ENCODE measurements at regions not wholly inside any gene's neighbourhood (a gene's known extent, or its start where the extent isn't known, plus 50 kb on each side); places are given as distances from the start of the nearest gene placed in this dataset.

DNA sequence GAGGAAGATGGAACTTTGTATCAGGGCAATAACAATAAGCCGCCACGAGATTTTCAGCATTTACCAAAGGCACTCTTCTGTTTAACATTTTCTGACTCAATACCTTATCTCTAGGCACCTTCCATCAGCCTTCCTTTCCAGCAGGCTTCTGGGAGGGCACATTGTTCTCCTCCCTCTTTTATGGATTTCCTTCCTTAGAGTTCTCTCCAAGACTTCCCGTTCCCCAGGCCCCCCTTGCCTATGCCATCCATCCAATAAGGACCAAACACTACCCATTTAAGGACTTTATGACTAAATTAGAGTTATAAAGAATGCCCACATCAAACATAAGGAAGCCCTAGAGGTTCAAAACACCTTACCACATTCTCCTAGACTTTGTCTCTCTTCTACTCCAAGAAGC, 71.0 kb upstream of the ACP3 start:
- H3K9ac ChIP-seq (ENCODE audit: low read length), result no peak overlapping the region
- no peak overlapping the region for H3K4me2 ChIP-seq (ENCODE audit: low read length)
- no peaks in the 10 kb centered on the region for H3K9me3 ChIP-seq (ENCODE audit: insufficient read depth, low read length)
- H3K27ac ChIP-seq (ENCODE audit: low read length), result no peak overlapping the region
- H3K36me3 ChIP-seq (replicated peaks; ENCODE audit: low read depth, low read length), result no peaks in the 10 kb centered on the region
- H3K27me3 ChIP-seq (ENCODE audit: low read depth, low read length), result peaks cover 17% of the 10 kb centered on the region
- TF ChIP-seq, protein P1, sequence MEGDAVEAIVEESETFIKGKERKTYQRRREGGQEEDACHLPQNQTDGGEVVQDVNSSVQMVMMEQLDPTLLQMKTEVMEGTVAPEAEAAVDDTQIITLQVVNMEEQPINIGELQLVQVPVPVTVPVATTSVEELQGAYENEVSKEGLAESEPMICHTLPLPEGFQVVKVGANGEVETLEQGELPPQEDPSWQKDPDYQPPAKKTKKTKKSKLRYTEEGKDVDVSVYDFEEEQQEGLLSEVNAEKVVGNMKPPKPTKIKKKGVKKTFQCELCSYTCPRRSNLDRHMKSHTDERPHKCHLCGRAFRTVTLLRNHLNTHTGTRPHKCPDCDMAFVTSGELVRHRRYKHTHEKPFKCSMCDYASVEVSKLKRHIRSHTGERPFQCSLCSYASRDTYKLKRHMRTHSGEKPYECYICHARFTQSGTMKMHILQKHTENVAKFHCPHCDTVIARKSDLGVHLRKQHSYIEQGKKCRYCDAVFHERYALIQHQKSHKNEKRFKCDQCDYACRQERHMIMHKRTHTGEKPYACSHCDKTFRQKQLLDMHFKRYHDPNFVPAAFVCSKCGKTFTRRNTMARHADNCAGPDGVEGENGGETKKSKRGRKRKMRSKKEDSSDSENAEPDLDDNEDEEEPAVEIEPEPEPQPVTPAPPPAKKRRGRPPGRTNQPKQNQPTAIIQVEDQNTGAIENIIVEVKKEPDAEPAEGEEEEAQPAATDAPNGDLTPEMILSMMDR (IDR thresholded peaks at IDR 0.05; ENCODE audit: low read depth, low read length), result no peak
- TF ChIP-seq EZH2phosphoT487 (IDR thresholded peaks at IDR 0.05; ENCODE audit: low read depth), result no peak
- H4K20me1 ChIP-seq (ENCODE audit: insufficient read depth, low read length), result no peaks in the 10 kb centered on the region
- no peaks in the 10 kb centered on the region for H3K4me1 ChIP-seq (ENCODE audit: low read length)
- H2AFZ ChIP-seq (ENCODE audit: low read depth, low read length), result no peak overlapping the region
- no peak overlapping the region for H3K4me3 ChIP-seq (ENCODE audit: low read length)
- no peaks in the 10 kb centered on the region for H3K79me2 ChIP-seq (ENCODE audit: low read length)

DNA sequence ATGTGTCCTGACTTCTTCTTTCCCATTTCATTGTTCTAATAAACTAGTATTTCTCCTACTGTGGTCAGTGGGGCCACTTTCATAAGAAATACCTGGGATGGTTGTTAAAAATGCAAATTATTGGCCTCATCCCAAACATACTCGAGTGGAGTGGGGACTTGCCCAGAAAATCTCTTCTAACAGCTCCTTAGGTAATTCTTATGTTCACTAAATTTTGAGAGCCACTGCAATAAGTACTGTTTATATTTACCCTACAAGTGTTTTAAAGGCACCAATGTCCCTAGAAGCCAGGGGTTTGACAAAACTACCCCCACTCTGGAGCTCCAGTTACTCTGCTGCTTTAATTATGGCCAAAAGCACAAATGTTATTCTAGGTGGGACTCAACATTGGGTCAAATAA, 70.0 kb upstream of the ACP3 start:
- Histone ChIP-seq H4K20me1 (ENCODE audit: insufficient read depth, low read length) (no peaks in the 10 kb centered on the region), H3K36me3 (replicated peaks; ENCODE audit: low read depth, low read length) (no peaks in the 10 kb centered on the region), H3K4me2 (ENCODE audit: low read length) (no peak overlapping the region), H3K27ac (ENCODE audit: low read length) (no peak overlapping the region), H3K9me3 (ENCODE audit: insufficient read depth, low read length) (no peaks in the 10 kb centered on the region), H3K4me1 (ENCODE audit: low read length) (no peaks in the 10 kb centered on the region), H3K9ac (ENCODE audit: low read length) (no peak overlapping the region), H3K4me3 (ENCODE audit: low read length) (no peak overlapping the region), H2AFZ (ENCODE audit: low read depth, low read length) (no peak overlapping the region), H3K79me2 (ENCODE audit: low read length) (no peaks in the 10 kb centered on the region), H3K27me3 (ENCODE audit: low read depth, low read length) (peaks cover 17% of the 10 kb centered on the region)
- no peak for TF ChIP-seq EZH2phosphoT487 (IDR thresholded peaks at IDR 0.05; ENCODE audit: low read depth)
- TF ChIP-seq, protein P1 (IDR thresholded peaks at IDR 0.05; ENCODE audit: low read depth, low read length), result no peak

DNA sequence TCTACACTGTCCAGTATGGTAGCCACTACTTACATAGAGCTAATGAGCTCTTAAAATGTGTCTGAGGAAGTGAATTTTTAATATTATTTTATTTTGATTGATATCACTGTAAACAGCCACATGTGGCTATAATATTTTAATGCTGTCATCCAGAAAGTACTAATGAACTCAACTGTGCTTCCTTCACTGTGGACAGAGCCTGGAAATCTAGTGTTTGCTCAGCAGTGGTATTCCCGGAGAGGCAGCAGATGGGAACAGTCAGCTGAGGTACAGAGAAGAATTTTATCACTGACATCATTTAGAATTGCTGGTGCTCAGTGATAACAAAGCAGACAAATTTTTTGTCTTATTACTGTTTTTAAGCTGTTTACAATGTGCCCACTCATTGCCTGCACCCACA, 68.7 kb upstream of the ACP3 start:
- H3K27ac ChIP-seq (ENCODE audit: low read length), result no peak overlapping the region
- no peaks in the 10 kb centered on the region for H4K20me1 ChIP-seq (ENCODE audit: insufficient read depth, low read length)
- H3K27me3 ChIP-seq (ENCODE audit: low read depth, low read length), result peaks cover 17% of the 10 kb centered on the region
- TF ChIP-seq EZH2phosphoT487 (IDR thresholded peaks at IDR 0.05; ENCODE audit: low read depth), result no peak
- TF ChIP-seq, protein P1 (IDR thresholded peaks at IDR 0.05; ENCODE audit: low read depth, low read length), result no peak
- no peaks in the 10 kb centered on the region for H3K36me3 ChIP-seq (replicated peaks; ENCODE audit: low read depth, low read length)
- H3K9ac ChIP-seq (ENCODE audit: low read length), result no peak overlapping the region
- H2AFZ ChIP-seq (ENCODE audit: low read depth, low read length), result no peak overlapping the region
- no peak overlapping the region for H3K4me2 ChIP-seq (ENCODE audit: low read length)
- H3K4me3 ChIP-seq (ENCODE audit: low read length), result no peak overlapping the region
- H3K9me3 ChIP-seq (ENCODE audit: insufficient read depth, low read length), result no peaks in the 10 kb centered on the region
- no peaks in the 10 kb centered on the region for H3K4me1 ChIP-seq (ENCODE audit: low read length)
- no peaks in the 10 kb centered on the region for H3K79me2 ChIP-seq (ENCODE audit: low read length)

DNA sequence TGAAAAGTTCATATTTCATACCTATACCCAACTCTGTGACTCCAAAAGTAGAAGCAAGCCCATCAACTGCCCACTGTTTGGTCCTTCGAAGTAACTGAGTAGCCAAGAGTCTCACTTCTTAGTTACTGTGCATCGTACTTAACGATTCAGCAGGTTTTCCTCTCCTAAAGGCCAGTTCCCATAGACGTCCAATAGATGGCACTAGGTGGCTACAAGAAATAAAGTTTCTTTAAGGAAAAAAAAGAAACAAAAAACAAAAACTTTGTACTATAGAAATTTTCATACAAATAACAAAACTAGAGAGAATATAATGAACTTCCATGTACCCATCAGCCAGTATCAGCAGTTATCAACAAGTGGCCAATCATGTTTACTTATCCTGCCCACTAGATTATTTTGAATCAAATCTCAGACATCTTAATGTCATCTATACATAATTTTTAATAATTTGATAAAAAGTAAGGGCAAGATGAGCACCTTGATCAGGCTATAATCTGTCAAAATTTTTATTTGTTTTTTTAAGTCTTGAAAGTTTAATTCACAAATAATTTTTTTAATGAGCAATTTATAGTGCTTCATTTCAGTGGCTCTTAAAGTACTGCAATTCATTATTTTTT, 63.8 kb upstream of the ACP3 start:
- no peak overlapping the region for H2AFZ ChIP-seq (ENCODE audit: low read depth, low read length)
- no peaks in the 10 kb centered on the region for H3K79me2 ChIP-seq (ENCODE audit: low read length)
- H3K4me1 ChIP-seq (ENCODE audit: low read length), result peaks cover 10% of the 10 kb centered on the region
- no peak overlapping the region for H3K27ac ChIP-seq (ENCODE audit: low read length)
- TF ChIP-seq, protein P1 (IDR thresholded peaks at IDR 0.05; ENCODE audit: low read depth, low read length), result peak; percentile 87
- TF ChIP-seq EZH2phosphoT487 (IDR thresholded peaks at IDR 0.05; ENCODE audit: low read depth), result no peak
- no peaks in the 10 kb centered on the region for H4K20me1 ChIP-seq (ENCODE audit: insufficient read depth, low read length)
- H3K9ac ChIP-seq (ENCODE audit: low read length), result no peak overlapping the region
- 0 out of 2 replicates have a peak, but pooled peaks cover under 1% of the 10 kb centered on the region for H3K27me3 ChIP-seq (ENCODE audit: low read depth, low read length)
- no peaks in the 10 kb centered on the region for H3K36me3 ChIP-seq (replicated peaks; ENCODE audit: low read depth, low read length)
- no peak overlapping the region for H3K4me2 ChIP-seq (ENCODE audit: low read length)
- no peak overlapping the region for H3K4me3 ChIP-seq (ENCODE audit: low read length)
- no peaks in the 10 kb centered on the region for H3K9me3 ChIP-seq (ENCODE audit: insufficient read depth, low read length)

All from OCI-LY3 (cell line).